Neural progenitor cell (in vitro differentiated cells): ENCODE measurements at regions not wholly inside any gene's neighbourhood (a gene's known extent, or its start where the extent isn't known, plus 50 kb on each side); places are given as distances from the start of the nearest gene placed in this dataset.

Experiments
- CTCF ChIP-seq: fragments of 200-600 bp; sonication (generic); IDR thresholded peaks from 2 replicates; pipeline ENCODE4 v1.5.1; 2017; ENCODE audit warnings: antibody characterized with exemption, mild to moderate bottlenecking
- EZH2 ChIP-seq: fragments of 200-600 bp; sonication (generic); IDR thresholded peaks from 2 replicates; pipeline ENCODE4 v1.6.1; 2017; ENCODE audit warnings: antibody characterized with exemption, mild to moderate bottlenecking, moderate library complexity
- EZH2phosphoT487 ChIP-seq: fragments of 200-600 bp; sonication (generic); IDR thresholded peaks from 2 replicates; pipeline ENCODE4 v1.6.1; 2017; ENCODE audit warnings: antibody characterized with exemption

- no peak for TF ChIP-seq CTCF
- no peak for TF ChIP-seq EZH2
- TF ChIP-seq EZH2phosphoT487, result no peak
These were observed 350.2 kb upstream of the CDH8 start for GRCh38 chr16:62386411-62386810.
